DND-41 (cell line): ENCODE measurements at regions not wholly inside any gene's neighbourhood (a gene's known extent, or its start where the extent isn't known, plus 50 kb on each side); places are given as distances from the start of the nearest gene placed in this dataset.

Experiments
- ATAC-seq: fragments of 200-7000 bp; cut with Tn5 transposase; 3 replicates; pipeline ENCODE4 v1.9.1; 2021; ENCODE audit warnings: low read depth; ENCODE audit not compliant: insufficient read depth
- DNase-seq: peaks from one replicate; pipeline ENCODE4 v3.0.0-alpha.2; 2020
- H2AFZ ChIP-seq: 2 replicates; pipeline ENCODE4 v1.6.0; 2012; ENCODE audit warnings: low read depth, low read length
- H3K27ac ChIP-seq: 2 replicates; pipeline ENCODE4 v1.5.1; 2012; ENCODE audit warnings: low read length, inconsistent platforms
- H3K27me3 ChIP-seq: fragments of 200-600 bp; sonication (generic); 2 replicates; pipeline ENCODE4 v1.6.0; 2012; ENCODE audit warnings: low read length, mild to moderate bottlenecking, inconsistent platforms; ENCODE audit not compliant: insufficient read depth, poor library complexity
- H3K36me3 ChIP-seq: 2 replicates; pipeline ENCODE4 v1.5.1; 2012; ENCODE audit warnings: low read length, inconsistent platforms; ENCODE audit not compliant: insufficient read depth
- H3K4me1 ChIP-seq: 2 replicates; pipeline ENCODE4 v1.5.1; 2012; ENCODE audit warnings: mild to moderate bottlenecking, low read length; ENCODE audit not compliant: insufficient read depth
- H3K4me2 ChIP-seq: 2 replicates; pipeline ENCODE4 v1.6.0; 2012; ENCODE audit warnings: mild to moderate bottlenecking, moderate library complexity, low read length, inconsistent platforms; ENCODE audit not compliant: insufficient read depth
- H3K4me3 ChIP-seq, 2 experiments: fragments of 200-600 bp in 1 of 2; shearing (Covaris generic) in 1 of 2; 2 replicates each; pipeline ENCODE4 v1.5.1; 2012 to 2016; ENCODE audit warnings: inconsistent platforms in 2 of 2, low read length in 2 of 2, mild to moderate bottlenecking in 2 of 2, low read depth in 1 of 2, moderate library complexity in 1 of 2
- H3K79me2 ChIP-seq: 2 replicates; pipeline ENCODE4 v1.6.0; 2012; ENCODE audit warnings: low read length, inconsistent platforms; ENCODE audit not compliant: insufficient read depth
- H3K9ac ChIP-seq: 2 replicates; pipeline ENCODE4 v1.6.0; 2012; ENCODE audit warnings: low read depth, mild to moderate bottlenecking, inconsistent platforms, low read length, moderate library complexity
- H3K9me3 ChIP-seq: 2 replicates; pipeline ENCODE4 v1.5.1; 2012; ENCODE audit warnings: low read length, moderate library complexity, mild to moderate bottlenecking, inconsistent platforms; ENCODE audit not compliant: insufficient read depth, severe bottlenecking
- H4K20me1 ChIP-seq: 2 replicates; pipeline ENCODE4 v1.6.0; 2012; ENCODE audit warnings: low read length; ENCODE audit not compliant: insufficient read depth
- CTCF ChIP-seq: IDR thresholded peaks from 2 replicates; pipeline ENCODE4 v1.5.1; 2012; ENCODE audit warnings: borderline replicate concordance, low read length, moderate library complexity, mild to moderate bottlenecking; ENCODE audit not compliant: poor library complexity, severe bottlenecking; ENCODE audit errors: extremely low read depth
- EZH2 ChIP-seq: IDR thresholded peaks from 3 replicates; pipeline ENCODE4 v1.6.1; 2012; ENCODE audit warnings: borderline replicate concordance, low read depth, mild to moderate bottlenecking, moderate library complexity, low read length, inconsistent platforms; ENCODE audit not compliant: severe bottlenecking

- ATAC-seq: no peak
- no peak for DNase-seq
- TF ChIP-seq EZH2 (no peak), CTCF (no peak)
- no peak overlapping the region for H3K4me2 ChIP-seq
- H3K9me3 ChIP-seq: no peaks in the 10 kb centered on the region
- H3K27me3 ChIP-seq: no peaks in the 10 kb centered on the region
- no peak overlapping the region for H3K4me3 ChIP-seq
- no peaks in the 10 kb centered on the region for H3K36me3 ChIP-seq
- no peak overlapping the region for H3K27ac ChIP-seq
- H4K20me1 ChIP-seq: no peaks in the 10 kb centered on the region
- no peaks in the 10 kb centered on the region for H3K4me1 ChIP-seq
- no peak overlapping the region for H3K9ac ChIP-seq
- H2AFZ ChIP-seq: no peak overlapping the region
- H3K79me2 ChIP-seq: no peaks in the 10 kb centered on the region
Observed at GRCh38 chr12:81991868-81992267, 232.7 kb upstream of the PPFIA2 start.

DNA sequence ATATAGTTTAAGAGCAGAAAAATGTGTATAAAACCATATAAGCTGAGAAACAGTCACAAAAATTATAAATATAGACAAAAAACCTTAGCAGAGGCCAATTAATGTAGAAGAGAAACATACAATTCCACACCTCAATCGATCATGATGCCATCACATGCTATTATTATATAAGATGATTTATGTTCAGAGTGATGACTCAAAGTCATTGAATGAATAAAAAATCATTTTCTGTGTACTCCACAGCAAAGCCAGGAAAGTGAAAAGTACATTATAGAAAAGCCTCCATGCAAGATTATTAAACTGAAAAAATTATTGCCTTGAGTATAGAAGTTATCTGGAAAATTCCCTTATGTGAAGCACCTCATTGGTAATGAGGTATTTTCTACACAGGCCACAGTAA is 229.2 kb upstream of the PPFIA2 start:
- DNase-seq: no peak
- TF ChIP-seq CTCF (no peak), EZH2 (no peak)

DNA sequence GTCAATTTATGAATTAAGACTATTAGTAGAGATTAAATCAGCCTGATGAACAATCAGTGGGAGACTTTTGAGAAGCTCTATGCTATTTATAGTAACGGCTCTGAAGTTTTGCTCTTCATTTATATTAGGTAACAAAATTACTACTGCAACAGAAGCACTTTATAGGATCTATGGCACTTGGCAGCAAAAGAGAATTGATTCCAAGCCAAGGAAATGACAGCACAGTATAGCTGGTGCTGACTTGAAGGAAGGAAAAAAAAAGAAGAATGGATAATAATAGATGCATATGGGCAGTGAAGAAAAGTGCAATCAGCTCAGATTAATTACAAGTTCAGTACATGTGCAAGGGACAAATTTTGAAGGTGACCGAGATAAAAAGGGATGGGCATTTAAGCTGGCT is 228.2 kb upstream of the PPFIA2 start:
- Histone ChIP-seq H3K4me2 (no peak overlapping the region), H3K27ac (no peak overlapping the region), H3K4me3 (no peak overlapping the region), H3K36me3 (no peaks in the 10 kb centered on the region), H3K4me1 (no peaks in the 10 kb centered on the region), H4K20me1 (no peaks in the 10 kb centered on the region), H3K79me2 (no peaks in the 10 kb centered on the region), H3K9ac (no peak overlapping the region), H3K27me3 (no peaks in the 10 kb centered on the region), H2AFZ (no peak overlapping the region), H3K9me3 (no peaks in the 10 kb centered on the region)
- DNase-seq (no peak), ATAC-seq (no peak)
- TF ChIP-seq CTCF (no peak), EZH2 (no peak)

More for the DNA sequence above, 229.2 kb upstream of the PPFIA2 start:
- Histone ChIP-seq H3K4me2 (no peak overlapping the region), H3K9me3 (no peaks in the 10 kb centered on the region), H3K9ac (no peak overlapping the region), H4K20me1 (no peaks in the 10 kb centered on the region), H3K79me2 (no peaks in the 10 kb centered on the region), H3K27ac (no peak overlapping the region), H3K4me3 (no peak overlapping the region), H3K4me1 (no peaks in the 10 kb centered on the region), H3K36me3 (no peaks in the 10 kb centered on the region), H2AFZ (no peak overlapping the region), H3K27me3 (no peaks in the 10 kb centered on the region)
- ATAC-seq: no peak

DNA sequence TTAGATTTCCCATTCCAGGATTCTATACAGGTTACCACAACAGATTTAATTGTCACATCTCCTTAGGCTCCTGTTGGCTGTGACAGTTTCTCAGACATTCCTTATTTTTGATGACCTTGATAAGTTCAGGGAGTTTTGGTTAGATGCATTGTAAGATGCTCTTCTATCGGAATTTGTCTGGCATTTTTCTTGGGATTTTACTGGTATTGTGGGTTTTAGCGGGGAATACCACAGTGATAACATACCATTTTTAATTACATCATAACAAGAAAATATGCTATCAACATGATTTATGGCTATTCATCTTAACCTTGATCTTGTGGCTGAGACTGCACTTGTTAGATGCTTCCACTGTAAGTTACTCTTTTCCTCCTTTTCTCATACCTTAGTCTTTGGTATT is 217.5 kb upstream of the PPFIA2 start:
- H3K79me2 ChIP-seq: no peaks in the 10 kb centered on the region
- H3K27me3 ChIP-seq: no peaks in the 10 kb centered on the region
- ATAC-seq (no peak), DNase-seq (no peak)
- TF ChIP-seq CTCF: no peak
- no peaks in the 10 kb centered on the region for H3K4me1 ChIP-seq
- H3K4me3 ChIP-seq: no peak overlapping the region
- H2AFZ ChIP-seq: no peak overlapping the region
- no peaks in the 10 kb centered on the region for H3K36me3 ChIP-seq
- no peaks in the 10 kb centered on the region for H4K20me1 ChIP-seq
- no peak overlapping the region for H3K9ac ChIP-seq
- no peak overlapping the region for H3K4me2 ChIP-seq
- H3K9me3 ChIP-seq: no peaks in the 10 kb centered on the region
- no peak overlapping the region for H3K27ac ChIP-seq
